GM18870 (cell line): ENCODE measurements at regions not wholly inside any gene's neighbourhood (a gene's known extent, or its start where the extent isn't known, plus 50 kb on each side); places are given as distances from the start of the nearest gene placed in this dataset.

ENCODE experiments used
- ATAC-seq: cut with Tn5 transposase; IDR thresholded peaks from one replicate; pipeline ENCODE4 v1.9.1; 2021; ENCODE audit warnings: moderate library complexity; ENCODE audit not compliant: unreplicated experiment

- no peak for ATAC-seq
Observed at GRCh38 chr4:177569434-177569833, 127.2 kb upstream of the AGA start.

GRCh38 chr4:177573507-177573906, 131.3 kb upstream of the AGA start:
- ATAC-seq = no peak

- ATAC-seq = no peak
Observed at GRCh38 chr4:177574446-177574845, 132.2 kb upstream of the AGA start.

GRCh38 chr4:177579649-177580048, 137.4 kb upstream of the AGA start:
- ATAC-seq = no peak

GRCh38 chr4:177582992-177583391, 140.8 kb upstream of the AGA start:
- ATAC-seq = no peak

DNA sequence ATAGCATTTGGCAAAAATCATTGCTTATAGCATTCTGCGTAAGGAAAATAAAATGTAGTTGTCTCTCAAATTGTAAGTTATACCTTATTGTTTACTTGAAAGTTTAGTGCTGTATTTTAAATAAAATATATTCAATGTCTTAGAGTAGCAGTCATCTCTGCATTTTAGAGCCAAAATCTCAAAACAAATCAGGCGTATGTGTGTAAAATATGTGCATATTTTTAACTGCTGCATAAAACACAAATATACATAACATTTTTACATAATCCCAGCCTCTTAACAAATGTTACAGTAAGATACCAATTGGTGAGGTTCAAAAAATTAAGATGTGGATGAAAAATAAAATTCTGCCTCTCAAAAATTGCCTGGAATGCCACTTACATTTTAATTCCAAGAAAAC, 145.8 kb upstream of the AGA start:
- no peak for ATAC-seq

GRCh38 chr4:177595386-177595785, 153.1 kb upstream of the AGA start:
- no peak for ATAC-seq

DNA sequence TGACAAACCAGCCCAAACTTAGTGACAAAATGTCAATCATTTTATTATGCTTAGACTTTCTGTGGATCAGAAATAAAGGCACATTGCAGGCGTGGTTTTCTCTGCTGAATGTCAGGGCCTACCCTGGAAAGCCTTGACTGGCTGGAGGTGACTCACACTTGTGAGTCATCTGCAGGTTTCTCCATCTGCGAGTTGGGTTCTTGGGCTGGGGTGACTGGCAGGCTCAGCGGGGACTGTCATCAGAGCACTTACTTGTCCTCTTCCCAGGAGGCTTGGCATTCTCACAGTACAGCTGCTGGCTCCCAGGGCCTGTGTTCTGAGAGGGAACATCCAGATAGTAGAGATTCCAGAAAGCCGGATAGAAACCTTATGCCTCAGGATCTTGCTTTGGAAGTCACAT, 153.8 kb upstream of the AGA start:
- no peak for ATAC-seq

GRCh38 chr4:177596991-177597390, 154.8 kb upstream of the AGA start:
- no peak for ATAC-seq

DNA sequence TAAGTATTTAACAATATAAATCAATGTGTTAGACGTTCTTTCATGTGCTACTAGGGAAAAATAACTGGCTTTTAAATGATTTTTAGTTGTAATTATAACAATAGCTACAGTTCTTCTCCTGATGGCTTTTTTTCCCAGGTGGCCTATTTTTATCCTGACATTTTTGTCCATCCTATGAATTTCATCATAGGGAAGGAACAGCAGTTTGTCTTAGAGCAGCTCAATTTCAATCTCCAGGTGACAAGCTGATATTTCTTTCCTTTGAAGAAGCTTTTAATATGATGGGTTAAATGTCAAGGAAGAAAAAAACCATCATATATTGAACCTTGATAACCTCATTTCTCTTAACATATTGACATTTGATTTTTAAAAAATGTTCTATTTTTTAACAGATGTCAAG, 163.0 kb upstream of the AGA start:
- no peak for ATAC-seq

DNA sequence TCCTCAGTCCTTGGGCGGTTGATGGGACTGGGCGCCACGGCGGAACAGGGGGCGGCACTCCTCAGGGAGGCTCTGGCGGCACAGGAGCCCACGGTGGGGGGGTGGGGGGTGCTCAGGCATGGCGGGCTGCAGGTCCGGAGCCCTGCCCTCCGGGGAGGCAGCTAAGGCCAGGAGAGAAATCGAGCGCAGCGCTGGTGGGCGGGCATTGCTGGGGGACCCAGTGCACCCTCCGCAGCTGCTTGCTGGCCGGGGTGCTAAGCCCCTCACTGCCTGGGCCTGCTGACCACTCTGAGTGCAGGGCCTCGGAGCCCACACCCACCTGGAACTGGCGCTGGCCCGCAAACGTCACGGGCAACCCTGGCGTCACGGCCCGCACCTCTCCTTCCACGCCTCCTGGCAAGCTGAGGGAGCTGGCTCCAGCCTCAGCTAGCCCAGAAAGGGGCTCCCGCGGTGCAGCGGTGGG, 164.9 kb upstream of the AGA start:
- no peak for ATAC-seq

- no peak for ATAC-seq
Observed at GRCh38 chr4:177611974-177612664, 169.9 kb upstream of the AGA start.

DNA sequence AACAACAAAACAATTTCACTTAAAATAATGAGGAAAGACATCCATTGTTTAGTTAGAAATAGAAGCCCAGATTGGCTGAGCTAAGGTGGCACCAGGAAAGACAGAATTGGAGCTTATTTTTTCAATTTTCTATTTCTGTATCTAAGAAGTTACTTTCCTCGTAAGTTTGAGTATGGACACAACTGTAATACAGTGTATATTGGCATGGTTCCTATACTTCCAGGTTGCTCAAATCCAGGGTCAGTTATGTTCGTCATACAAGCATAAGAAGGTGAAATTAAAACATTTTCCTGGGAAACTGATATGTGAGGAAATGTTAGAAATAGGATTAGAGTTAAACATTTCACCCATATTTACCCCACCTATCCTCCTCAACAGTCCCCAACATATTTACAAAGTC, 170.4 kb upstream of the AGA start:
- ATAC-seq = no peak

DNA sequence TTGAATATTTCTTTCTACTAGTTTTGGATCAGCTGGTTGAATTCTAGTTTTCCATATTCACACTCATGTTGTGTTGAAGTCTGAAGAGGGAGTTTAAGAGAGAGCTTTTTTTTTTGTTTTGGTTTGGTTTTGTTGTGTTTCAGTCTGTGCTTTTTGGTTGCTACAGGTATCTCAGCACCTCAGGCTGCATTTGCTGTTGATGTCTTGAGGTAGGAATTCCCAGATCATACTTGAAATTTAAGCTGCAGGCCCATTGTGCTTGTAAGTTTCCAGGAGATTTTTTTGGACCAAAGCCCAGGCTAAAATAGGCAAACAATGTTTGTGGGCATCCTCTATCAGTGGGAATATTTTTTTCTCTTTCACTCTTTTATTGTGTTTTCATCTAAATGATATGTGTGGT, 190.2 kb upstream of the AGA start:
- ATAC-seq = no peak

DNA sequence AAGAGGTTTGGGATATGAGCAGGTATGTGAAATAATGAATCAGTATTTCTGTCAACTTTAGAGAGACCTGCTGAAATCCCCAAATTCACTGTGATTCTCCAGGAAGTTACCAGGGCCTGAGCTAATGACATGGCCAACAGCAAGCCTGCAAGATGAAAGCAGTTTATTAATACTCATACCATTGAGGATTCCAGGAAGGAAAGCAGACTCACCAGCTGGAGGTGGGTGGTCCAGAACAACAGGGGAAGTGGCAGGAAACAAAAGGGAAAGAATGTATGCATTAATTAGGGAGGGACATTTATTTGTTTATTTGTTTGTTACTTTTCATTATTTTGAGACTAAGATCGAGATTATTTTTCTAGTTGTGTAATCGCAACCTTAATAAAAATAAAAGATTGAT, 196.6 kb upstream of the AGA start:
- ATAC-seq = no peak

- no peak for ATAC-seq
Observed at GRCh38 chr4:177640864-177641263, 198.6 kb upstream of the AGA start.

GRCh38 chr4:177660223-177660622, 218.0 kb upstream of the AGA start:
- no peak for ATAC-seq

DNA sequence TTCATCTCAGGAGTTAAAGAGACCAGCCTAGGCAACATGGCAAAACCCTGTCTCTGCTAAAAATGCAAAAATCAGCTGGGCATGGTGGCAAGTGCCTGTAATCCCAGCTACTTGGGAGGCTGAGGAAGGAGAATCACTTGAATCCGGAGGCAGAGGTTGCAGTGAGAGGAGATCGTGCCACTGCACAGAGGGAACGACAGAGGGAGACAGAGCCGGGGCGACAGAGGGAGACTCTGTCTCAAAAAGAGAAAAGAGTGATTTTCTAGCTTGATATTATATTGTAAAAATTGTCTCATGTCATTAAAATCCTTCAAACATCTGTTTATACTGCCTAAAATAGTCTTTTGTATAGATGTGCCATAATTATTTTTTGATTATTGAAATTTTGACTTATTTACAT, 225.4 kb upstream of the AGA start:
- ATAC-seq = no peak

- ATAC-seq = peak; percentile 50
Observed at GRCh38 chr4:177671387-177671786, 229.2 kb upstream of the AGA start.

- peak; percentile 77 for ATAC-seq
Observed at GRCh38 chr4:177671845-177672244, 229.6 kb upstream of the AGA start.

- ATAC-seq = no peak
Observed at GRCh38 chr4:177673985-177674489, 231.8 kb upstream of the AGA start.

- peak; percentile 80 for ATAC-seq
Observed at GRCh38 chr4:177680308-177680707, 238.1 kb upstream of the AGA start.

GRCh38 chr4:177681902-177682301, 239.7 kb upstream of the AGA start:
- no peak for ATAC-seq
